Stimulated activated naive CD8-positive, alpha-beta T cell treated with anti-CD3 and anti-CD28 coated beads, Interleukin-15, amount 100 ng/mL, for 72 hours (primary cell): ENCODE measurements at regions not wholly inside any gene's neighbourhood (a gene's known extent, or its start where the extent isn't known, plus 50 kb on each side); places are given as distances from the start of the nearest gene placed in this dataset.

Experiments
- ATAC-seq: fragments of 150-1000 bp; cut with Tn5 transposase; 2 replicates; pipeline ENCODE4 v1.10.0; 2021; ENCODE audit warnings: mild to moderate bottlenecking, moderate library complexity
- DNase-seq, 2 donors: peaks; one replicate each; pipeline ENCODE4 v3.0.0; 2021 to 2022
- H3K27ac Mint-ChIP-seq, 2 donors: one replicate each; pipeline ENCODE4 v1.8.0; 2022; ENCODE audit warnings: mild to moderate bottlenecking in 2 of 2, mixed read lengths in 2 of 2, moderate library complexity in 2 of 2
- H3K27me3 Mint-ChIP-seq: one replicate; pipeline ENCODE4 v1.8.0; 2022; ENCODE audit warnings: mixed read lengths
- H3K4me1 Mint-ChIP-seq: one replicate; pipeline ENCODE4 v1.8.0; 2022; ENCODE audit warnings: mild to moderate bottlenecking, mixed read lengths
- H3K4me3 Mint-ChIP-seq, 2 donors: one replicate each; pipeline ENCODE4 v1.8.0; 2022; ENCODE audit warnings: mild to moderate bottlenecking in 2 of 2, mixed read lengths in 2 of 2, moderate library complexity in 1 of 2
- H3K9me3 Mint-ChIP-seq, 2 donors: one replicate each; pipeline ENCODE4 v1.8.0; 2022; ENCODE audit warnings: mixed read lengths in 2 of 2

- no peaks in the 10 kb centered on the region for H3K4me1 Mint-ChIP-seq
- peaks cover 8% of the 10 kb centered on the region for H3K27me3 Mint-ChIP-seq
- H3K27ac Mint-ChIP-seq: no peak overlapping the region
- DNase-seq (no peak), ATAC-seq (no peak)
- H3K9me3 Mint-ChIP-seq: no peaks in the 10 kb centered on the region
- H3K4me3 Mint-ChIP-seq: no peak overlapping the region
These were observed 54.5 kb upstream of the WDR1 start for GRCh38 chr4:10171055-10171454.

DNA sequence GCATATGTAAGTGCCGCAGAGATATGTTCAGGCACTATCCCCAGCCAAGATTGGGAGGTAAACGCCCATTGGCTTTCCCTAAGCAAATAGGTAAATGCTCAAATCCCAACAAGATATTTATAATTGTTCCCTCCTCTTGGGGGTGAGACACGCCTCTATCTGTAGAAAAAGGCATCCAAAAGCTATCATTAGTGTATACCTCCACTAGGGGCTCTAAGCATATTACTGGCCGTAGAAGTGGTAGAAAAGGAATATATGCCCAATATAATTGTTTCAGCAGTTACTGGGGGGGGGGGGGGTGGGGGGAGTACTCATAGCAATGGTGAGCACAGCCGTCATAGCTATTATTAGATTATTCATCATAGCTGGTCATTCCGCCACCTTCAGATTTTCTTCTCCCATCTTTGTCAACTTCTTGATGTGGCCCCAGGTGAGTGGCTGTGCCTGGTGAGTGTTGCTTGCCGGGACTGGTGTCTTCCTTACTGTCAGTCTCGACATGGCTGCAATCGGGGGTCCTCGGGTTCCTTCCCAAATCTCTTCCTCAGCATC is 53.3 kb upstream of the WDR1 start:
- DNase-seq: no peak
- H3K27me3 Mint-ChIP-seq: peaks cover 8% of the 10 kb centered on the region
- no peak for ATAC-seq
- H3K27ac Mint-ChIP-seq: no peak overlapping the region
- no peaks in the 10 kb centered on the region for H3K9me3 Mint-ChIP-seq
- H3K4me3 Mint-ChIP-seq: no peak overlapping the region
- H3K4me1 Mint-ChIP-seq: no peaks in the 10 kb centered on the region

DNA sequence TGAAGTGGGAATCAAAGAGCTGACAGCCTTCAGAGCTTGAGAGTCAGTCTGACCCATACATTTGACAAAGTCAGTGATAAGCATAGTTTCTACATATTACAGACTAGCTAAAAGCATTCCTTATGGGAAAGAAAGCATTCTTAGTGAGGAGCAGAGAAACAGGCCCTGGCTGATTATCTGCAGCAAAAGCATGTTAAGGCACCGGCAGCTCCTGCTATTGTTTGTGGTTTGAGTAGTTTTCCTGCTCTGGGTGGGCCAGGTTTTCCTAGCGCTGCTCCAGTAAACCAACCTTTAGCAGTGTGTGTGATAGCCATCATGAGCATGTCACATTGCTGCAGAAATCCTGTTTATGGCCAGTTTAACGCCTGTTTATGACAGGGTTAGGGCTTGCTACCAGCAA is 51.6 kb upstream of the WDR1 start:
- Mint-ChIP-seq H3K9me3 (no peaks in the 10 kb centered on the region), H3K4me3 (no peak overlapping the region), H3K27me3 (peaks cover 8% of the 10 kb centered on the region), H3K4me1 (no peaks in the 10 kb centered on the region), H3K27ac (no peak overlapping the region)
- ATAC-seq (no peak), DNase-seq (no peak)

DNA sequence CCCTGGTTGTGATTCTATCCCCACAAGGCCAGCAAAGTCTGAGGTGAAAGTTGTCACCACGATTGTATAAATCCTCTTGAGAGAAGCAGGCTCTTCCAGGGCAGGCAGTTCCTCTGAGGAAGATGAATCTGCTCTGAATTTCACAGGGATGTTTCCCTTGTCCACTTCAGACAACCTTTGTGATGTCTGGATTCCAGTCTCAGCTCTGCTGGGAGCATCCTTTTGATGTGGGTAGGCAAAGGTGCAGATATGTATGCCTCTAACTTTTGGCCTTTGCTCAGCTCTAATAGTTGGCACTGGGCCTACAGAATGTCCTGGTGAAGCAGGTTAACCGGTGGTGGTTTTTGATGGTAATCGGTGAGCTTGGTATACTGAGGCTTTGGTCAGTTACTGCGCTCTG is 50.6 kb upstream of the WDR1 start:
- Mint-ChIP-seq H3K27ac (peak overlapping the region in 1 of 2 donors; percentile 85), H3K4me1 (peaks cover under 1% of the 10 kb centered on the region), H3K27me3 (peaks cover 4% of the 10 kb centered on the region), H3K4me3 (no peak overlapping the region), H3K9me3 (no peaks in the 10 kb centered on the region)
- DNase-seq: no peak
- no peak for ATAC-seq
